ENCODE measurements at regions not wholly inside any gene's neighbourhood (a gene's known extent, or its start where the extent isn't known, plus 50 kb on each side); places are given as distances from the start of the nearest gene placed in this dataset.

GRCh38 chr13:90177512-90177911 lies 1170.0 kb upstream of the MIR17HG start (continued):
- TF ChIP-seq PRDM15 (CRISPR knock-in tag; IDR thresholded peaks at IDR 0.05) (no peak), NFE2L1 (CRISPR knock-in tag; IDR thresholded peaks at IDR 0.05) (no peak), RELA (CRISPR knock-in tag; IDR thresholded peaks at IDR 0.05; ENCODE audit: borderline replicate concordance) (no peak), ZMAT4 (CRISPR knock-in tag; IDR thresholded peaks at IDR 0.05) (no peak), E2F1 (CRISPR knock-in tag; IDR thresholded peaks at IDR 0.05) (no peak), HMGXB4 (CRISPR knock-in tag; IDR thresholded peaks at IDR 0.05) (no peak), GRHL2 (CRISPR knock-in tag; IDR thresholded peaks at IDR 0.05; ENCODE audit: insufficient replicate concordance, severe bottlenecking) (no peak)

- ATAC-seq (no peak), DNase-seq (ENCODE audit: low spot score) (no peak)
- POLR2A ChIA-PET: no interaction called here
- no peaks in the 10 kb centered on the region for H3K36me3 Mint-ChIP-seq
- CTCF ChIA-PET: no interaction called here
- H3K4me1 Mint-ChIP-seq: peaks cover 8% of the 10 kb centered on the region; the same call in 1 of the 2 replicates
- no peak overlapping the region for H3K4me3 Mint-ChIP-seq
- H3K27ac Mint-ChIP-seq: no peak overlapping the region
- no peaks in the 10 kb centered on the region for H3K9me3 Mint-ChIP-seq
- no peaks in the 10 kb centered on the region for H3K27me3 Mint-ChIP-seq (ENCODE audit: low read depth)
- TF ChIP-seq ZBTB21 (CRISPR knock-in tag; IDR thresholded peaks at IDR 0.05; ENCODE audit: borderline replicate concordance) (no peak), TEAD1 (CRISPR knock-in tag; IDR thresholded peaks at IDR 0.05) (no peak), ZNF532 (CRISPR knock-in tag; IDR thresholded peaks at IDR 0.05; ENCODE audit: borderline replicate concordance) (no peak), ATF3 (CRISPR knock-in tag; conservative IDR thresholded peaks at IDR 0.05) (no peak), SMAD3 (CRISPR knock-in tag; IDR thresholded peaks at IDR 0.05; ENCODE audit: borderline replicate concordance) (no peak), SP1 (CRISPR knock-in tag; conservative IDR thresholded peaks at IDR 0.05) (no peak), ZNF423 (CRISPR knock-in tag; IDR thresholded peaks at IDR 0.05) (no peak), SOX15 (CRISPR knock-in tag; IDR thresholded peaks at IDR 0.05) (no peak)
Measured at GRCh38 chr13:90184355-90184754, 1163.1 kb upstream of the MIR17HG start.
